GM12891 (cell line): ENCODE measurements at regions not wholly inside any gene's neighbourhood (a gene's known extent, or its start where the extent isn't known, plus 50 kb on each side); places are given as distances from the start of the nearest gene placed in this dataset.

Experiments
- DNase-seq: peaks from one replicate; pipeline ENCODE4 v3.0.0; 2011; ENCODE audit warnings: low spot score; ENCODE audit not compliant: insufficient read length
- FAIRE-seq: peaks from 2 replicates; lab custom pipeline; 2011; peaks lifted over from hg19 to GRCh38; lab: Jason Lieb, UNC
- PAX5 ChIP-seq: IDR thresholded peaks from 2 replicates; pipeline ENCODE4 v1.6.1; 2011; ENCODE audit warnings: low read length, moderate library complexity, mild to moderate bottlenecking; ENCODE audit not compliant: insufficient read depth, severe bottlenecking
- POLR2A ChIP-seq: IDR thresholded peaks from 2 replicates; pipeline ENCODE4 v1.6.1; 2011; ENCODE audit warnings: low read depth, low read length, control low read depth
- POLR2AphosphoS5 ChIP-seq: IDR thresholded peaks from 2 replicates; pipeline ENCODE4 v1.6.1; 2011; ENCODE audit warnings: low read depth, low read length, control low read depth
- POU2F2 ChIP-seq: IDR thresholded peaks from 2 replicates; pipeline ENCODE4 v1.6.1; 2011; ENCODE audit warnings: low read depth, mild to moderate bottlenecking, control low read depth, low read length, moderate library complexity
- SPI1 ChIP-seq: IDR thresholded peaks from 2 replicates; pipeline ENCODE4 v1.6.1; 2011; ENCODE audit warnings: low read depth, low read length, control low read depth
- TAF1 ChIP-seq: IDR thresholded peaks from 2 replicates; pipeline ENCODE4 v1.6.1; 2011; ENCODE audit warnings: low read depth, low read length, control low read depth

GRCh38 chr17:69864462-69864861 lies 210.6 kb upstream of the KCNJ16 start:
- DNase-seq (no peak), FAIRE-seq (no peak)
- TF ChIP-seq POU2F2, result no peak
- no peak for TF ChIP-seq PAX5
- no peak for TF ChIP-seq SPI1
- TF ChIP-seq POLR2AphosphoS5, result no peak
- no peak for TF ChIP-seq POLR2A
- no peak for TF ChIP-seq TAF1

GRCh38 chr17:69869667-69870066 lies 205.4 kb upstream of the KCNJ16 start:
- FAIRE-seq, result no peak
- TF ChIP-seq POLR2A (no peak), TAF1 (no peak), PAX5 (no peak), POLR2AphosphoS5 (no peak), SPI1 (no peak), POU2F2 (no peak)
- peak; percentile 2 for DNase-seq

GRCh38 chr17:69870091-69870530 lies 204.9 kb upstream of the KCNJ16 start:
- FAIRE-seq (no peak), DNase-seq (no peak)
- peak; percentile 87 for TF ChIP-seq SPI1
- TF ChIP-seq POU2F2, result no peak
- TF ChIP-seq POLR2A, result no peak

- no peak for FAIRE-seq
- TF ChIP-seq SPI1 (no peak), POLR2AphosphoS5 (no peak)
- DNase-seq, result no peak
Observed at GRCh38 chr17:69870751-69871199, 204.2 kb upstream of the KCNJ16 start.

GRCh38 chr17:69871318-69871717 lies 203.7 kb upstream of the KCNJ16 start:
- FAIRE-seq, result no peak
- no peak for TF ChIP-seq POLR2AphosphoS5
- no peak for TF ChIP-seq POU2F2
- no peak for TF ChIP-seq TAF1
- TF ChIP-seq POLR2A, result no peak
- no peak for TF ChIP-seq PAX5

GRCh38 chr17:69872675-69873262 lies 202.3 kb upstream of the KCNJ16 start:
- FAIRE-seq (no peak), DNase-seq (no peak)
- TF ChIP-seq TAF1, result no peak
- no peak for TF ChIP-seq POLR2AphosphoS5
- TF ChIP-seq PAX5, result no peak

More at GRCh38 chr17:69871318-69871717, 203.7 kb upstream of the KCNJ16 start:
- no peak for DNase-seq

- no peak for TF ChIP-seq POLR2AphosphoS5
- TF ChIP-seq TAF1, result no peak
- TF ChIP-seq SPI1, result no peak
- TF ChIP-seq PAX5, result no peak
- no peak for TF ChIP-seq POU2F2
- no peak for TF ChIP-seq POLR2A
- DNase-seq, result no peak
- no peak for FAIRE-seq
Observed at GRCh38 chr17:69874175-69874670, 200.8 kb upstream of the KCNJ16 start.

GRCh38 chr17:69876757-69877156 lies 198.3 kb upstream of the KCNJ16 start:
- TF ChIP-seq SPI1 (no peak), POLR2AphosphoS5 (no peak), POU2F2 (no peak), TAF1 (no peak), POLR2A (no peak)
- DNase-seq, result no peak
- FAIRE-seq, result no peak

GRCh38 chr17:69878661-69879060 lies 196.4 kb upstream of the KCNJ16 start:
- TF ChIP-seq PAX5 (no peak), POLR2A (no peak), POLR2AphosphoS5 (no peak), TAF1 (no peak), SPI1 (no peak), POU2F2 (no peak)
- no peak for FAIRE-seq
- no peak for DNase-seq

- DNase-seq, result no peak
- FAIRE-seq, result no peak
- TF ChIP-seq POU2F2, result no peak
- no peak for TF ChIP-seq SPI1
- no peak for TF ChIP-seq TAF1
- TF ChIP-seq PAX5, result no peak
- TF ChIP-seq POLR2A, result no peak
- TF ChIP-seq POLR2AphosphoS5, result no peak
Observed at GRCh38 chr17:69879576-69879975, 195.4 kb upstream of the KCNJ16 start.

GRCh38 chr17:69880591-69881112 lies 194.4 kb upstream of the KCNJ16 start:
- TF ChIP-seq SPI1, result no peak
- TF ChIP-seq TAF1, result no peak
- no peak for TF ChIP-seq POU2F2
- no peak for TF ChIP-seq POLR2AphosphoS5
- TF ChIP-seq POLR2A, result no peak
- TF ChIP-seq PAX5, result no peak
- FAIRE-seq (no peak), DNase-seq (no peak)
